HG03571 (cell line): ENCODE measurements at regions not wholly inside any gene's neighbourhood (a gene's known extent, or its start where the extent isn't known, plus 50 kb on each side); places are given as distances from the start of the nearest gene placed in this dataset.
"Not testable (repeated sequence)": the region's sequence is repeated elsewhere in the genome, so short reads cannot be mapped to it uniquely, and the experiment has no call there.

Experiments used
- ATAC-seq: cut with Tn5 transposase; IDR thresholded peaks from one replicate; pipeline ENCODE4 v1.9.1; 2021; ENCODE audit not compliant: unreplicated experiment

- ATAC-seq = no peak
Observed at GRCh38 chr3:88403319-88403718, 253.6 kb downstream of the C3orf38 start.

DNA sequence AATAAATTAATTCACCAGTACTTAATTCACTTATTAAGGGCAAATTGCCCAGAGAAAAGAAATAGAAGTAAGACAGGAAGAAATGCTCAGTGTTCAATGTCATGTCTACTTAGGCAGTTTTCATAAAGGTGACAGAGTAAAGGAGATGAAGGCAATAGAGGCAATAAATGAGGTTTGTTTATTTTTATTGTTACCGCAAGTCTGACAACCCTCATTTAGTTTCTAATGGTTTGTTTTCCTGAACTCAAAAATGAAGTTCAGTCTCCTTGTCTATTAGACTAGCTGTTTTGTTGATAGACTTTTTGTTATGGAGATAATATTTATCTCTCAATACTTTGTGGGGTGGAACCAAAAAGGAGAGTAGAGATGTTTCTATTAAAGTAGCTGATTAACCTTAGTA is 258.3 kb downstream of the C3orf38 start:
- no peak for ATAC-seq

- ATAC-seq = no peak
Observed at GRCh38 chr3:88408935-88409334, 259.2 kb downstream of the C3orf38 start.

GRCh38 chr3:88410259-88410658 is 260.5 kb downstream of the C3orf38 start:
- no peak for ATAC-seq

DNA sequence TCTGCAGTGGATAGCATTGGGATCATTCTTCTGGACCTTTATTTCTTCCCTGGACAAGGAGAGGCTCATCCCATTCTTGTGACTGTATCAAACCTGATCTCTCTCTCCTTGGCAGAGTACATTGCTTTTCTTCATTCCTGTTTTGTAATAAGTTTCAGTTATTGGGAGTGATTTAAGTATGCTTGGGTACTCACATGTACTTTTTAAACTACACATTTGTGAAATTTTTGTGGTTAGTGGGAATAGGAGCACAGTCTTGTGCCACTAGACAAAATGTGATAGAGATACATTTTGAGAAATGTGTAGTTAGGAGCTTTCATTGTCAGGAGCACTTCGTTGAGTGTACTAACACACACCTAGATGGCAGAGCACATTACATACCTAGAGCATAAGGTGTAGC is 262.6 kb downstream of the C3orf38 start:
- no peak for ATAC-seq

DNA sequence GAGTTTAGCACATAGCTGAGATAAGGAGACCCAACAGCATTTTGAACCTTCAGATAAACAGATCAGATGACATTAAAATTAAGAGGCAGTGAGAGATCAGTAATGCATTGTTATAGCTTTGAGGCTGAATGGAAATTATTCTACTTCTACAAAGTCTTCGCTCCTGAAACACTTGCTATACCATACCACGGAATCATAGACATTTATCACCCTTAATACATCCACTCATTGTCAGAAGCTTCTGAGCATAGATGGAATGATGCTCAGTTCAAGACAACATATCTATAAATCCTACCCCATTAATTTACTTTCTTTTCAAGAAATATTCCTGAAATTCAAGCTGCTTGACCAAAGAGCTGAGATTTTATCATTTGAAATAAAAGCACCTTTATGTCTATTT is 266.7 kb downstream of the C3orf38 start:
- no peak for ATAC-seq

GRCh38 chr3:88418219-88418618 is 268.5 kb downstream of the C3orf38 start:
- ATAC-seq = no peak

DNA sequence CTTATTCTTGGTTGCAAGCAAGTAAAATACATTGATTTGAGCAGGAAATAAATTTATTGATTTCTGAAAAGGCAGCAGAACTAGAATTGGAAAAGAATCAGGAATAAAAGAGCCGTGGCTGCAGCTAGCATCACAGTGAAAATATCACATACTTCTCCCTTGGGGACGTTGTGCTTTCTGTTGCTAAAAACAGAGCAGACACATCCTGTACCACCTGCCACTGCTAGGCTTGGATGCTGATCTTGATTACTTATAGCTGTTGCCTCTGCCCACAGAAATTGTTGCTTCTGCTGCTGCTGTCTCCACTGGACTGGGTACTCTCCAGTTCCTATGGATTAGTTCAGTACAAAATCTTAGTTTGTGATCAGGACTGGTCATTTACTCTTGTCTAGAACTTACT is 283.8 kb downstream of the C3orf38 start:
- ATAC-seq = peak; percentile 99

GRCh38 chr3:88434001-88434400 is 284.2 kb downstream of the C3orf38 start:
- peak; percentile 36 for ATAC-seq

GRCh38 chr3:88440701-88441100 is 290.9 kb downstream of the C3orf38 start:
- ATAC-seq = no peak

- ATAC-seq = no peak
Observed at GRCh38 chr3:88443066-88443465, 293.3 kb downstream of the C3orf38 start.

DNA sequence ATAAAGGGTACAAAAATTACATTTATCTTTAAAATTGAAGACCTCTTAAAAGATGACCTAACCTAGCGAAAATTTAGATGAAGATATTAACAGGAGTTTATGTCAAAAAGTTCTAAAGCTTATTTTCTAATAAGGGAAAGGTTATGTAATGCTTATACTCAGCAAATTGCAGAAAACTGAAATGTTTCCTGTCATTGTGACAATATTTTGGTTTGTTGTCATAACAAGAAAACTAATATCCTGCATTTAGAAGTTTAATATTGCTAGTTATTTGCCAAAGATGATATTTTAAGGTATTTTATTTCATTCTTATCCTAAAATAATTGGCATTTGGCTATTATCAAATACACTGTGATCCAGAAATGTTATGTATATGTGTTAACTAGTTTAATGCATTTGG is 294.5 kb downstream of the C3orf38 start:
- no peak for ATAC-seq

DNA sequence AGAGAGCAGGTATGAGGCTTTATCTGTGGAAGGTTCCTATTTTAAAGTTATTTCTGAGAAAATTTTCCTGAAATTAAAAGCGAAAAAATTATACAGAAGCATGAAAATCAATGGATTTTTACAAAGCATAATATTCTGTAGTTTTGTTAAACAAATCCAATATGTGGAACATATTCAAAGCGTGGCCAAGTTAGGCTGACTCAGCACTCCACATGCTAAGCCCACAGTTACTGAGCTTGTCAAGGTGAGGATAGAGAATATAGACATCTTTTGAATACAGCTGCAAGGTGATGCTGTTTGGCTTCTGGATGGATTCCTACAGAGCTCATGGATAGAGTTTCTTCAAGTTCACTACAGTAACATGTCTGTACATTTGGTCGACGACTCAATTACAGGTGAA is 302.5 kb downstream of the C3orf38 start:
- no peak for ATAC-seq

- no peak for ATAC-seq
Observed at GRCh38 chr3:88460369-88460768, 310.6 kb downstream of the C3orf38 start.

- ATAC-seq = no peak
Observed at GRCh38 chr3:88462230-88462629, 312.5 kb downstream of the C3orf38 start.

GRCh38 chr3:88467191-88467590 is 317.4 kb downstream of the C3orf38 start:
- no peak for ATAC-seq

DNA sequence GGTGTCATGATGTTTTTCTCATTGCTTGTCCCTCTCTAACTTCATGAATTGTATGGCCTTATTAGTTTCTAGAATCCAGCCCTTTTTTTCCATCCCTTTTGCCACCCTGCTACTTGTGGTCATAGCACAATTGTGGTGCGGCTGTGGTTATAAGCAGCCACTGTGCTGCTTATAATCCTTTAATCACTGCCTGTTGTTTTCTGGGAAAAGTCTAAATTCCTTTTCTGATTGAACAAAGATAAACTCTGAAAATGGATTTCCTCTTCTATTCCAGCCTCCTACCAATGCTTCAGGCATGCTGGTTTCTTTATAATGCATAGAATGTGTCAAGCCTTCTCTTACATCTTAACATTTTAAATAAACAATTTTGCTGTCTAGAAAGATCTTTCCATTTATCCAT is 319.5 kb downstream of the C3orf38 start:
- no peak for ATAC-seq

- no peak for ATAC-seq
Observed at GRCh38 chr3:88478460-88478859, 328.7 kb downstream of the C3orf38 start.

DNA sequence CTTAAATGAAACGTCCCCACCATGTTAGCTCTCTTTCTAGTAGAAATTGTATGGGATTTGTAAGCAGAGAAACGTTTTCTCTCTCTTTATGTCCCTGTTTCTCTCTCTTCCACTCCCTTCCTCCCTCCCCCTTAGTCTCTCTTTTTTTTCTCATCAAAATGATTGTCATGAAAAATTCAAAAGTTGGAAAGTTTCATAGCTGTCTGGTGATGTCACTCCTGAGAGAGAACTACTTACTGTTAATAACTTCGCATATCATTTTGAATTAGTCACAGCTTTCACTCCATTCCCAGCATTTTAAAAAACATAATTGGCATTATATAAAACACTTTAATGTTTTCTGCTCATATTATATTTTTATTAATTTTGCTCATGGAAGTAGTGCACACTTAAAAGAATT is 331.1 kb downstream of the C3orf38 start:
- no peak for ATAC-seq

- no peak for ATAC-seq
Observed at GRCh38 chr3:88485001-88485400, 335.2 kb downstream of the C3orf38 start.

- not testable (repeated sequence) for ATAC-seq
Observed at GRCh38 chr3:88508818-88509217, 359.1 kb downstream of the C3orf38 start.

- no peak for ATAC-seq
Observed at GRCh38 chr3:88509582-88509981, 359.8 kb downstream of the C3orf38 start.

DNA sequence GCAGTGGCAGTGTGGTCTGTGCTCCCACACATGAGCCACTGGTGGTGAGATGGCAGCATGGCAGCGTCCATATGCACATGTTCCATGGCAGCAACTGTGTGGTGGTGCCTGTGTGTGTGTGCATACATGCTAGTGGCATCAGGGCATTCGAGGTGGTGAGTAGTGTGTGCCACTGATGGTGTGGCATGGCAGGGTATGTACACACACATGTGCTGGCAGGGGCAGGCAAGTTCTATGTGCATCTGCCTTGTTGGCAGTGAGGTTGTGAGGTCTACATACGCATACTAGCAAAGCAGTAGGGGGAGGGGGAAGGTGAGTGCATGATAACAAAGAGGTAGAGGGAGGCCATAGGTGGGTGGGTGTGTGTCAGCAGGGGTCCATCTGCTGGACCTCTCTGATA is 378.7 kb downstream of the C3orf38 start:
- no peak for ATAC-seq

GRCh38 chr3:88534534-88534933 is 384.8 kb downstream of the C3orf38 start:
- no peak for ATAC-seq
